Type B pancreatic cell (in vitro differentiated cells): ENCODE measurements at regions not wholly inside any gene's neighbourhood (a gene's known extent, or its start where the extent isn't known, plus 50 kb on each side); places are given as distances from the start of the nearest gene placed in this dataset.

Experiments used
- DNase-seq: peaks from one replicate; pipeline ENCODE4 v3.0.0; 2021; ENCODE audit warnings: mixed read lengths; ENCODE audit not compliant: unreplicated experiment; ENCODE audit errors: extremely low spot score
- H3K27ac Mint-ChIP-seq: 2 replicates; pipeline ENCODE4 v1.8.0; 2021; ENCODE audit warnings: mild to moderate bottlenecking, mixed read lengths
- H3K27me3 Mint-ChIP-seq: 2 replicates; pipeline ENCODE4 v1.8.0; 2021; ENCODE audit warnings: mixed read lengths
- H3K36me3 Mint-ChIP-seq: 2 replicates; pipeline ENCODE4 v1.8.0; 2021; ENCODE audit warnings: mixed read lengths
- H3K4me1 Mint-ChIP-seq: one replicate; pipeline ENCODE4 v1.8.0; 2021; ENCODE audit warnings: mixed read lengths; ENCODE audit not compliant: unreplicated experiment
- H3K4me3 Mint-ChIP-seq: 2 replicates; pipeline ENCODE4 v1.8.0; 2021; ENCODE audit warnings: mild to moderate bottlenecking, mixed read lengths
- H3K9me3 Mint-ChIP-seq: 2 replicates; pipeline ENCODE4 v1.8.0; 2021; ENCODE audit warnings: mixed read lengths
- TF ChIP-seq, protein P1 (sequence below): fragments of 200-600 bp; sonication (generic); conservative IDR thresholded peaks from 2 replicates; pipeline ENCODE4 v1.5.0; 2021; ENCODE audit warnings: antibody characterized with exemption, mild to moderate bottlenecking

DNA sequence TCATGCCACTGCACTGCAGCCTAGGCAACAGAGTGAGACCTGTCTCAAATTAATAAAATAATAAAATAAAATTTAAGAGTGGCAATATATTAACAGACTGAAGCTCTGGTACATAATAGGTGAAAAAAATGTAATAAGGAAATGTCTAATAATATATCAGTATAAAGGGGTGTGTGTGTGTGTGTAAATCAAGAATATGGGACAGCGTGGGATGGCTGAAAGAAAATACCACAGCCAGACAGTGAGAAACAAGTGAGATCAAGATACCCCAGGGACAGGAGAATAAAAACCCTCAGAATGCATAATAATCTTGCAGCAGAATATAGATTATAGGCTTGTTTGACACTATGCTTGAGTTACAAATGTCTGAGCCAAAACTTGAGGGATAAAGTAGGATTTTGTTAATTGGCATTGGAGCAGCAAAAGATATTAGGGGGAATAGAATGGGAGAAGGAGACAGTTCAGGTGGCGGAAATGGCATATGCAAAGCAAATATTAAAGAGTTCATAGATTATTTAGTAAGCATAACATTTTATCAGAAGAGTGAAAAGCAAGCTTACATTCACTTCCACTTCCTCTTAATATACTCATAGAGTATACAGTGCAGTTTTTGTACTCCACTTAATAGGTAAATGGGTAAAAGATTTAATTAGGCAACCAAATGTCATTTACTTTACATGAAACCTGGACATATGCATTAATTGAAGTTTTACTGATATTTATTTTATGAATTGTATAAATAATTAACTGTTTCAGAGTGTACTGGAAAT lies 398.5 kb upstream of the GJE1 start:
- DNase-seq = no peak
- Mint-ChIP-seq H3K27ac (no peak overlapping the region), H3K4me1 (no peaks in the 10 kb centered on the region), H3K4me3 (no peak overlapping the region), H3K27me3 (no peaks in the 10 kb centered on the region), H3K36me3 (no peaks in the 10 kb centered on the region), H3K9me3 (no peaks in the 10 kb centered on the region)
- TF ChIP-seq, protein P1, sequence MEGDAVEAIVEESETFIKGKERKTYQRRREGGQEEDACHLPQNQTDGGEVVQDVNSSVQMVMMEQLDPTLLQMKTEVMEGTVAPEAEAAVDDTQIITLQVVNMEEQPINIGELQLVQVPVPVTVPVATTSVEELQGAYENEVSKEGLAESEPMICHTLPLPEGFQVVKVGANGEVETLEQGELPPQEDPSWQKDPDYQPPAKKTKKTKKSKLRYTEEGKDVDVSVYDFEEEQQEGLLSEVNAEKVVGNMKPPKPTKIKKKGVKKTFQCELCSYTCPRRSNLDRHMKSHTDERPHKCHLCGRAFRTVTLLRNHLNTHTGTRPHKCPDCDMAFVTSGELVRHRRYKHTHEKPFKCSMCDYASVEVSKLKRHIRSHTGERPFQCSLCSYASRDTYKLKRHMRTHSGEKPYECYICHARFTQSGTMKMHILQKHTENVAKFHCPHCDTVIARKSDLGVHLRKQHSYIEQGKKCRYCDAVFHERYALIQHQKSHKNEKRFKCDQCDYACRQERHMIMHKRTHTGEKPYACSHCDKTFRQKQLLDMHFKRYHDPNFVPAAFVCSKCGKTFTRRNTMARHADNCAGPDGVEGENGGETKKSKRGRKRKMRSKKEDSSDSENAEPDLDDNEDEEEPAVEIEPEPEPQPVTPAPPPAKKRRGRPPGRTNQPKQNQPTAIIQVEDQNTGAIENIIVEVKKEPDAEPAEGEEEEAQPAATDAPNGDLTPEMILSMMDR = no peak

DNA sequence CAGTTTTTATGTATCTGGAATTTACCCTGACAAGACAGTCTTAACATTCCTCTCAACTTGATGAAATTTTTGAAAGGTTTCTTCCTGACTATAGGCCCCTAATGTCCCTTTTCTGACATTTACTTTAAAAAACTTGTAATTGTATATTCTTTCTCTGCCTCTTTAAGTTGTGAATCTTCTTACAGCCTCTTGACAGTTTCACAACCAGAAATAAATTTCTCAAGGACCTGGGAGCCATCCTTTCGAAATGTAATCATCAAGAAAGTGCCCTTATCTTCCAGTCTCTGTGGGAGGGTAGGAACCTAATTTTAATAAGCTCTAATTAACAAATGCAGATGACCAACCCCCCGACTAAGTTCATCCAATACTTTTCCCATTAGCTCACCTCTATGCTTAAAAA lies 403.6 kb upstream of the GJE1 start:
- Mint-ChIP-seq H3K36me3 (no peaks in the 10 kb centered on the region), H3K27me3 (no peaks in the 10 kb centered on the region), H3K9me3 (no peaks in the 10 kb centered on the region), H3K4me1 (no peaks in the 10 kb centered on the region), H3K27ac (no peak overlapping the region), H3K4me3 (no peak overlapping the region)
- TF ChIP-seq, protein P1 = no peak
- DNase-seq = no peak

DNA sequence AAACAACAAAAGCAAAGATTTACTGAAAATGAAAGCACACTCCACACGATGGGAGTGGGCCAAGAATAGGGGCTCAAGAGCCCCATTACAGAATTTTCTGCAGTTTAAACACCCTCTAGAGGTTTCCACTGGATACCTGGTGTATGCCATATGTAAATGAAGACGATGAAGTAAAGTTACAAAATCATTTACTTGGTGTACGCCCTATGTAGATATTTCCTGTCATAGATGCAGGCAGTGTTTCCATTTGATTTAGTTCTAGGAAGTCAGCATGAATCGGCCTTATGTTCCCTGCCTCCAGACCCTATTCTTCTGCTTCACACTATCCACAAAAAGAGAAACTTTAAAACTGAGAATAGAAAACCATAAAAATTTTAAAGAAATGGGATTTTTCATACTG lies 404.4 kb upstream of the GJE1 start:
- DNase-seq = no peak
- H3K36me3 Mint-ChIP-seq = no peaks in the 10 kb centered on the region

DNA sequence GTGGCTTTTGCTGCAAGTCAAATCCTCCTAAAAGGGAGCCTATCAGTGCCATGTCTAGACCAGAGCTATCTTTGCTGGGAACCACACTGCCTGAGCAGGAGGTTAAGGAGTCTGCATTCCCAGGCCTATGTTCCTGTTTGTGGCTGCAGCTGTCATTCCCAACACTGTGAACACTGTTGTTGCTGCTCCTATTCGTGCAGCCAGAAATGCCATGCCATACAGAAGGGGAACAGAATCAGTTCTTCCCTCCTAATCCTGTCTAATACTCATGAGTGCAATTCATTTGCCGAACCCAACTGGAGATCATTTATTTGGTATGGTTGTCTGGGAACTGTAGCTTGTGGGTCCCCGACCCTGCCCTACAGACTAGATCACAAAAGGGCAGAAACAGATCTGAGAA lies 406.5 kb upstream of the GJE1 start:
- no peak for DNase-seq
- no peaks in the 10 kb centered on the region for H3K27me3 Mint-ChIP-seq
- H3K9me3 Mint-ChIP-seq = no peaks in the 10 kb centered on the region
- no peaks in the 10 kb centered on the region for H3K4me1 Mint-ChIP-seq
- H3K36me3 Mint-ChIP-seq = no peaks in the 10 kb centered on the region
- TF ChIP-seq, protein P1 = no peak
- no peak overlapping the region for H3K4me3 Mint-ChIP-seq
- H3K27ac Mint-ChIP-seq = no peak overlapping the region

More for the DNA sequence above, 404.4 kb upstream of the GJE1 start:
- Mint-ChIP-seq H3K27me3 (no peaks in the 10 kb centered on the region), H3K27ac (no peak overlapping the region), H3K9me3 (no peaks in the 10 kb centered on the region), H3K4me3 (no peak overlapping the region), H3K4me1 (no peaks in the 10 kb centered on the region)
- TF ChIP-seq, protein P1 = no peak

DNA sequence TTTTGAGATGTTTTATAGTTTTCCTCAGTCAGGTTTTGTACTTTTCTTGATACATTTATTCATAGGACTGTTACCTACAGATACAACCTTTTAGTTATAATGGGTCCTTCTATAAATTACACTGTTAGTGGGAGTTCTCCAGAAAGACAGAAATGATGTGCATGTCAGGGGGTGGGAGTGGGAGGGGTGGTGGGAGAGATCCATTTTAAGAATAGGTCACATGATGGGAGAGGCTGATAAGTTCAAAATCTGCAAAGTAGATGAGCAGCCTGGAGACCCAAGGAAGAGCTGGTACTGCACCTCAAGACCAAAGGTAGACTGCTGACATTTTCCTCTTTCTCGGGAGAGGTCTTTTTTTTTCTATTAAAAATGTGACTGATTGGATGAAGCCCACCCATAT lies 408.0 kb upstream of the GJE1 start:
- Mint-ChIP-seq H3K4me1 (no peaks in the 10 kb centered on the region), H3K36me3 (no peaks in the 10 kb centered on the region), H3K4me3 (no peak overlapping the region), H3K27me3 (no peaks in the 10 kb centered on the region), H3K27ac (no peak overlapping the region), H3K9me3 (no peaks in the 10 kb centered on the region)
- DNase-seq = no peak
- TF ChIP-seq, protein P1 = no peak
